CD4-positive, alpha-beta T cell (primary cell): ENCODE measurements at regions not wholly inside any gene's neighbourhood (a gene's known extent, or its start where the extent isn't known, plus 50 kb on each side); places are given as distances from the start of the nearest gene placed in this dataset.

Experiments
- ATAC-seq: fragments of 200-7000 bp; cut with Tn5 transposase; one replicate; pipeline ENCODE4 v1.10.0; 2022; ENCODE audit warnings: mild to moderate bottlenecking; ENCODE audit not compliant: poor library complexity
- CTCF ChIA-PET: fragments of 350-600 bp; sonication (Branson Sonifier 250); formaldehyde crosslinking; loops from one replicate; lab custom pipeline; 2021; ENCODE audit warnings: antibody characterized with exemption, inconsistent platforms; lab: Charles Lee
- POLR2A ChIA-PET: fragments of 350-600 bp; sonication (Branson Sonifier 250); formaldehyde crosslinking; loops from one replicate; lab custom pipeline; 2021; ENCODE audit warnings: antibody characterized with exemption, inconsistent platforms; lab: Charles Lee
- DNase-seq, 14 experiments: peaks; one replicate each; pipeline ENCODE4 v3.0.0-alpha.2; 2013 to 2020; ENCODE audit warnings: mixed read lengths in 2 of 14
- H3K27ac ChIP-seq, 2 donors: one replicate each; pipeline versions ENCODE4 v1.5.1 to v1.7.0; 2013; ENCODE audit warnings: low read length in 2 of 2, low read depth in 1 of 2, mild to moderate bottlenecking in 1 of 2
- H3K27me3 ChIP-seq, 2 experiments: 1 replicate in 1 of 2; 2 replicates in 1 of 2; pipeline versions ENCODE4 v1.6.1 to v1.7.0; 2013; ENCODE audit warnings: low read length in 2 of 2, control low read depth in 1 of 2, mild to moderate bottlenecking in 1 of 2, moderate library complexity in 1 of 2; ENCODE audit not compliant: insufficient read depth in 2 of 2, control insufficient read depth in 1 of 2
- H3K36me3 ChIP-seq: one replicate; pipeline ENCODE4 v1.6.1; 2013; ENCODE audit warnings: low read length, control low read depth; ENCODE audit not compliant: insufficient read depth
- H3K4me1 ChIP-seq: one replicate; pipeline ENCODE4 v1.6.1; 2013; ENCODE audit warnings: low read length, control low read depth; ENCODE audit not compliant: insufficient read depth
- H3K4me3 ChIP-seq: one replicate; pipeline ENCODE4 v1.5.1; 2013; ENCODE audit warnings: mild to moderate bottlenecking, low read length, moderate library complexity
- H3K9me3 ChIP-seq, 2 experiments: 1 replicate in 1 of 2; 2 replicates in 1 of 2; pipeline versions ENCODE4 v1.6.1 to v1.7.0; 2013; ENCODE audit warnings: low read length in 2 of 2, mild to moderate bottlenecking in 2 of 2, control low read depth in 1 of 2, moderate library complexity in 1 of 2; ENCODE audit not compliant: control insufficient read depth in 1 of 2, insufficient read depth in 1 of 2
- H3K27ac Mint-ChIP-seq: one replicate; pipeline ENCODE4 v1.8.0; 2020; ENCODE audit warnings: mixed read lengths
- H3K27me3 Mint-ChIP-seq: one replicate; pipeline ENCODE4 v1.8.0; 2021; ENCODE audit warnings: mixed read lengths
- H3K36me3 Mint-ChIP-seq: one replicate; pipeline ENCODE4 v1.8.0; 2021; ENCODE audit warnings: low read depth, mixed read lengths
- H3K4me1 Mint-ChIP-seq: one replicate; pipeline ENCODE4 v1.8.0; 2021; ENCODE audit warnings: low read depth, mixed read lengths
- H3K4me3 Mint-ChIP-seq: one replicate; pipeline ENCODE4 v1.8.0; 2020; ENCODE audit warnings: mild to moderate bottlenecking, mixed read lengths
- H3K9me3 Mint-ChIP-seq: one replicate; pipeline ENCODE4 v1.8.0; 2020; ENCODE audit warnings: mixed read lengths
- CTCF ChIP-seq: fragments of 200-600 bp; IDR thresholded peaks from one replicate; pipeline ENCODE4 v1.8.0; 2022; ENCODE audit warnings: antibody characterized with exemption, mild to moderate bottlenecking
- intact Hi-C, 2 experiments: fragments of 100-400 bp; cut with DNase I in 1 of 2; cut with micrococcal nuclease in 1 of 2; formaldehyde crosslinking; loops; one replicate each; pipeline versions ENCODE4 v1.15.1 to v1.9.0; 2023 to 2025; cut with DNase I, micrococcal nuclease

GRCh38 chr9:108688676-108689075 lies 167.1 kb downstream of the ACTL7B start:
- DNase-seq (no peak), ATAC-seq (no peak)
- peaks cover 4% of the 10 kb centered on the region for H3K9me3 Mint-ChIP-seq
- no peak overlapping the region for H3K4me3 Mint-ChIP-seq
- H3K4me1 ChIP-seq: no peaks in the 10 kb centered on the region
- H3K27me3 Mint-ChIP-seq: no peaks in the 10 kb centered on the region
- TF ChIP-seq CTCF: no peak
- ChIA-PET POLR2A (no interaction called here), CTCF (no interaction called here)
- H3K27ac Mint-ChIP-seq: no peak overlapping the region
- peaks cover 4 to 13% of the 10 kb centered on the region in 2 experiments for H3K9me3 ChIP-seq
- H3K36me3 ChIP-seq: no peaks in the 10 kb centered on the region
- no peaks in the 10 kb centered on the region for H3K4me1 Mint-ChIP-seq
- H3K27me3 ChIP-seq: no peaks in the 10 kb centered on the region
- no peak overlapping the region for H3K27ac ChIP-seq
- intact Hi-C loops: no loop called here
- H3K36me3 Mint-ChIP-seq: no peaks in the 10 kb centered on the region
- H3K4me3 ChIP-seq: no peak overlapping the region

- no peak for ATAC-seq
- H3K4me3 Mint-ChIP-seq: no peak overlapping the region
- no peaks in the 10 kb centered on the region for H3K4me1 ChIP-seq
- H3K27ac ChIP-seq: no peak overlapping the region
- peaks cover 4 to 13% of the 10 kb centered on the region in 2 experiments for H3K9me3 ChIP-seq
- no peak for DNase-seq
- POLR2A ChIA-PET: no interaction called here
- H3K27me3 ChIP-seq: no peaks in the 10 kb centered on the region
- peaks cover 4% of the 10 kb centered on the region for H3K9me3 Mint-ChIP-seq
- H3K4me3 ChIP-seq: no peak overlapping the region
- peaks cover under 1% of the 10 kb centered on the region for H3K27me3 Mint-ChIP-seq
- H3K4me1 Mint-ChIP-seq: no peaks in the 10 kb centered on the region
- no peaks in the 10 kb centered on the region for H3K36me3 Mint-ChIP-seq
- no peak for TF ChIP-seq CTCF
- intact Hi-C loops: no loop called here
- H3K36me3 ChIP-seq: no peaks in the 10 kb centered on the region
- CTCF ChIA-PET: no interaction called here
- H3K27ac Mint-ChIP-seq: no peak overlapping the region
Observed at GRCh38 chr9:108688051-108688450, 167.7 kb downstream of the ACTL7B start.

GRCh38 chr9:108687006-108687987 lies 168.5 kb downstream of the ACTL7B start:
- H3K27me3 Mint-ChIP-seq: peaks cover 4% of the 10 kb centered on the region
- H3K9me3 ChIP-seq: peaks cover 4 to 13% of the 10 kb centered on the region in 2 experiments
- DNase-seq: no peak
- H3K27ac ChIP-seq: no peak overlapping the region
- ChIA-PET POLR2A (no interaction called here), CTCF (no interaction called here)
- peaks cover 4% of the 10 kb centered on the region for H3K9me3 Mint-ChIP-seq
- no peaks in the 10 kb centered on the region for H3K36me3 Mint-ChIP-seq
- H3K27ac Mint-ChIP-seq: no peak overlapping the region
- no peak for TF ChIP-seq CTCF
- H3K36me3 ChIP-seq: no peaks in the 10 kb centered on the region
- H3K27me3 ChIP-seq: no peaks in the 10 kb centered on the region
- H3K4me3 ChIP-seq: no peak overlapping the region
- intact Hi-C loops: no loop called here
- H3K4me3 Mint-ChIP-seq: no peak overlapping the region
- H3K4me1 ChIP-seq: no peaks in the 10 kb centered on the region
- no peaks in the 10 kb centered on the region for H3K4me1 Mint-ChIP-seq
- no peak for ATAC-seq
